GM21381 (cell line): ENCODE measurements at regions not wholly inside any gene's neighbourhood (a gene's known extent, or its start where the extent isn't known, plus 50 kb on each side); places are given as distances from the start of the nearest gene placed in this dataset.
"Not testable (repeated sequence)": the region's sequence is repeated elsewhere in the genome, so short reads cannot be mapped to it uniquely, and the experiment has no call there.

Source experiments
- ATAC-seq: cut with Tn5 transposase; IDR thresholded peaks from one replicate; pipeline ENCODE4 v1.9.1; 2021; ENCODE audit warnings: mild to moderate bottlenecking, moderate library complexity; ENCODE audit not compliant: unreplicated experiment

GRCh38 chr21:28221984-28222383, 770.7 kb downstream of the LTN1 start:
- no peak for ATAC-seq

DNA sequence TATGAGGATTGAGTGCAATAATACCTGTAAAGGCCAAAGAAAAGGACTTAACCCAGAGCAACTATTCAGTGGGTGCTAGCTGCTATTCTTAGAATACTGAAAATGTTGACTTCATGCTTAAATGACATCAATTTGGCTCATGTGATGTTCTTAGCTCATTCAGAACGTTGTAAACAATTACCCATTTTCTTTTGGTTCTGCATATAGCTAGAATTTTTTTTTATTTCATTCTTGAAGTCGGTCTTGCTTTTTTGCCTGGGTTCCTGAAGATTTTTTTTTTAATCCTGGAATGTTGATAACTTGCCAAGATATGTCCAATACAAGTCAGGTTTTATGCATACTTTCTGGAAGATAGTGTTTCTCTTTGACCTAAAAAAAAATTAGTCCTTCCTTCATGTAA, 772.0 kb downstream of the LTN1 start:
- no peak for ATAC-seq

- ATAC-seq: no peak
These were observed 775.6 kb downstream of the LTN1 start for GRCh38 chr21:28216976-28217523.

DNA sequence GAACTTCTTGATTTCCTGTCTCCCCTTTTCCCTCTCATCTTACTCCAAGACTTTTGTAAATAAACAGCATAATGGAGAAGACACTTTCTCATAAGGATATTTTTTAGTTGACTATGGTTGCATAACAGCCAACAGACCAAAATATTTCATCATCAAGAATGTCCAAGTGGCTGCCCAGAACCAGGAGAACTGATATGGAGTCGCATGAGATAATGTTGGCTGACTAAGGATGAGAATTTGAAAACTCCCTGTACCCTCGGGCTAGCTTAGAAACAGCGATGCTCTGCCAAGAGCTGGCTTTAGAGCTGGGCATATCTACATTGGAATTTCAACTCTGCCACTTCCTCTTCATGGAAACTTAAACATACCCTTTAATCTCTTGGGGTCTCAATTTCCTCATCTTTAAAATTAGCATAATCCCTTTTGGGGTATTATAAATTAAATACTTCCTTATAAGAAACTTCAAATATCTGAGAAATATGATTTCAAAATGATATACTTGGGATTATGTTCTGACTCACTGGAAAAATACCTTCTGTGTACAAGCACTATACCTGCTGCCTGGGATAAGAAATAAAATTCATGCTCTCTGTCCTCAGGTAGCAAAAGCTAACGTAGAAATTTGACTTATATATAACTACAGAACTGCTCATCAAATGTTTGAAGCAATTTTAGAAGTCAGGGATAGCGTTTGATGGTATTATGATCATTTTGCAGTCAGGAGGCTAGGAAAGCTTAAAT, 777.3 kb downstream of the LTN1 start:
- no peak for ATAC-seq

DNA sequence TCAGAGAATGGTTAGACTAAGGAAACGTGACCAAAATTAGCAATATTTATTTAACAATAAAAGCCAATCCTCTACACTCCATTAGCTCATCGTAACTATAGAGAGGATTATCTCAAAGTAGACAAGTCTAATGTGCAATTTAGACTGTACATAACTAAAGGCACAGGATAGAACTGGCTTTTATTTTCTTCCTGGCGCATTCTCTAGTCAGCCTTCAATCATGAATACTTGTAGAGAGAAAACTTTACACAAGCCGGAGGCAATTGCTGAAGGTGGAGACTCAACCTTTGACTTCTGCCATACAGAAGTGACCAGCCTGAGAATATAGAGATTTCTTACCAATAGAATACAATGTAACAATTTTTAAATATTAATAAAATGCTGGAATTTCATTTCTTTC, 777.9 kb downstream of the LTN1 start:
- no peak for ATAC-seq

- ATAC-seq: no peak
These were observed 779.4 kb downstream of the LTN1 start for GRCh38 chr21:28213261-28213660.

- no peak for ATAC-seq
These were observed 780.6 kb downstream of the LTN1 start for GRCh38 chr21:28212061-28212460.

GRCh38 chr21:28207436-28208173, 785.1 kb downstream of the LTN1 start:
- no peak for ATAC-seq

- no peak for ATAC-seq
These were observed 792.0 kb downstream of the LTN1 start for GRCh38 chr21:28200726-28201125.

- ATAC-seq: no peak
These were observed 795.7 kb downstream of the LTN1 start for GRCh38 chr21:28196981-28197380.

GRCh38 chr21:28193189-28193588, 799.5 kb downstream of the LTN1 start:
- no peak for ATAC-seq

DNA sequence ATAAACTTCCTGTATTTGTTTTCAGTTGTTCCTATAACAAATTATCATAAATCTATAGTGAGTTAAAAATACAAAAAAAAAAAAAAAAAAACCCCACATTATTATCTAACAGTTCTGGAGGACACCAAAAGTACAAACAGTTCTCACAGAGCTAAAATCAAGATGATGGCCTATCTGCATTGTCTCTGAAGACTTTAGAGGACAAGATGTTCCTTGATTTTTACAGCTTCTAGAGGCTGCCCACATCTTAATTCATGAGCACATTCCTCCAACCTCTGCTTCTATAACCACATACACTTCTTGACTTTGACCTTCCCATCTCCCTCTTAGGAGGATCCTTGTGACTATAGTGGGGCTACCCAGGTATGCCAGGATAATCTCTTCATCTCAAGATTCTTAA, 806.1 kb downstream of the LTN1 start:
- ATAC-seq: no peak

DNA sequence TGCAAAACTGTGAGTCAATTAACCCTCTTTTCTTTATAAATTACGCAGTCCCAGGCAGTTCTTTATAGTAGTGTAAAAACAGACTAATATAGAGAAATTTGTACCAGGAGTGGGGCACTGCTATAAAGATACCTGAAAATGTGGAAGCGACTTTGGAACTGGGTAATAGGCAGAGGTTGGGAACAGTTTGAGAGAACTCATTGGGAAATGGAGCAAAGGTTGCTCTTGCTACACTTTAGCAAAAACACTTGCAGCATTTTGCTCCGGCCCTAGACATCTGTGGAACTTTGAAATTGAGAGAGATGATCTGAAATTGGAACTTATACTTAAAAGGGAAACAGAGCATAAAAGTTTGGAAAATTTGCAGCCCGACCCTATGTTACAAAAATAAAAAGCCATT, 810.9 kb downstream of the LTN1 start:
- ATAC-seq: no peak

DNA sequence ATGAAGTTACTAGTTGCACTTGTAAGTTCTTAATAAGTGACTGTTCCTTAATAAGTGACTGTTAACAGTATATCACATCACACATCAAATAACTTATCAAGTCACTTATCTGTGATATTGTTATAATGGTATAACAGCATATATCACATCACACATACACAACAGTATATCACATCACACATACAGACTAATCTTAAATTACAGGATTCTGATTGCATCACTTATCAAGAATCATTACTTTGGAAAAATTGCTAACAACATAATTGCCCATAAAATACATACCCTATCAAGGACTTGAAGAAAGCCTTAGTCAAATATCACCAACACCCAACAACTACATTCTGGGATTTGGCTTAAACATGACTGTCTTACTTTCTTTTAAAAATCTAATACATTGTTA, 813.5 kb downstream of the LTN1 start:
- ATAC-seq: no peak

- no peak for ATAC-seq
These were observed 815.6 kb downstream of the LTN1 start for GRCh38 chr21:28177124-28177523.

DNA sequence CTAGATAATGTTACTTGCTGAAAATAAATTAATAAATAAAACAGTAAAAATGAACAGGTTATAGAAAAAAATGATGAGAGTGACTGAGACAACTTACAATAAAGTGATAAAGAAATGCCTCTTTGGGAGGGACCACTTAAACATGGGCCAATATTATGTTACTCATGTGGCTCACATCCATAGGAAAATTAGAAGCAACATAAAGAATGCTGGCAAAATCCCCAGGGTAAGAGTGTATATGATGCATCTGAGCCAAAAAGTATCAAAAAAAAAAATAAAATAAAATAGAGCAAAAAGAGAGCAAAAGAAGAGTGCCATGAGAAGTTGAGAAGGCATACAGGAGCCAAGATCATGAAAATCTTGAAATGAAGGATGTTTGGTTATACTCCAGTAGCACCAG, 818.0 kb downstream of the LTN1 start:
- ATAC-seq: no peak

DNA sequence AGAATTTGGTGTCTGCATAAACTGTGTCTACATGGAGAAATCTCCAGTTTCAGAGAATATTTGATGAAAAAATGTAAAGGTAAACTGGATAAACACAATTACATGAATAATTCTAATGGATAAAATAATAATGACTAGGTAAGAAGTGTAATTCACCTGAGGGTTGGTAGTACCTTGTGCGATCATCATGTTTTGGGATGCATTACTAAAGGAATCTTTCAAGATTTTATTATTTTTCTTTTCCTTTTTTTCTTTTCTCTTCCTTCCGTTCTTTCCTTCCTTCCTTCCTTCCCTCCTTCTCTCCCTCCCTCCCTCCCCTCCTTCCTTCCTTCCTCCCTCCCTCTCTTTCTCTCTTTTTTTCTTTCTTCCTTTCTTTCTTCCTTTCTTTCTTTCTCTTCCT, 818.7 kb downstream of the LTN1 start:
- ATAC-seq: no peak

GRCh38 chr21:28172376-28172775, 820.3 kb downstream of the LTN1 start:
- no peak for ATAC-seq

GRCh38 chr21:28167366-28167765, 825.3 kb downstream of the LTN1 start:
- ATAC-seq: no peak

GRCh38 chr21:28164519-28164918, 828.2 kb downstream of the LTN1 start:
- ATAC-seq: not testable (repeated sequence)

- ATAC-seq: not testable (repeated sequence)
These were observed 830.6 kb downstream of the LTN1 start for GRCh38 chr21:28162052-28162451.

- ATAC-seq: no peak
These were observed 832.3 kb downstream of the LTN1 start for GRCh38 chr21:28160378-28160777.
